Ishikawa (cell line): ENCODE measurements at regions not wholly inside any gene's neighbourhood (a gene's known extent, or its start where the extent isn't known, plus 50 kb on each side); places are given as distances from the start of the nearest gene placed in this dataset.

Experiments
- CEBPB ChIP-seq: IDR thresholded peaks from 2 replicates; pipeline ENCODE4 v1.6.1; 2012
- CREB1 ChIP-seq: IDR thresholded peaks from 2 replicates; pipeline ENCODE4 v1.6.1; 2012; ENCODE audit warnings: low read depth
- EGR1 ChIP-seq: IDR thresholded peaks from 2 replicates; pipeline ENCODE4 v1.6.1; 2012
- EP300 ChIP-seq: IDR thresholded peaks from 2 replicates; pipeline ENCODE4 v1.6.1; 2012; ENCODE audit warnings: borderline replicate concordance
- FOXM1 ChIP-seq: IDR thresholded peaks from 2 replicates; pipeline ENCODE4 v1.6.1; 2012; ENCODE audit warnings: low read depth, borderline replicate concordance
- NFIC ChIP-seq: IDR thresholded peaks from 2 replicates; pipeline ENCODE4 v1.6.1; 2012
- RAD21 ChIP-seq: IDR thresholded peaks from 2 replicates; pipeline ENCODE4 v1.6.1; 2012; ENCODE audit warnings: low read depth
- TAF1 ChIP-seq: IDR thresholded peaks from 2 replicates; pipeline ENCODE4 v1.6.1; 2012; ENCODE audit warnings: low read depth, mild to moderate bottlenecking
- TCF12 ChIP-seq: IDR thresholded peaks from 2 replicates; pipeline ENCODE4 v1.6.1; 2012; ENCODE audit warnings: low read depth
- TEAD4 ChIP-seq: IDR thresholded peaks from 2 replicates; pipeline ENCODE4 v1.6.1; 2012
- YY1 ChIP-seq: IDR thresholded peaks from 2 replicates; pipeline ENCODE4 v1.6.1; 2012; ENCODE audit warnings: low read depth
- ZBTB7A ChIP-seq: IDR thresholded peaks from 2 replicates; pipeline ENCODE4 v1.6.1; 2012; ENCODE audit warnings: low read depth
- TF ChIP-seq, protein P1 (sequence below): IDR thresholded peaks from 2 replicates; pipeline ENCODE4 v1.6.1; 2012
- TF ChIP-seq, protein P2 (sequence below): IDR thresholded peaks from 2 replicates; pipeline ENCODE4 v1.6.1; 2012
- TF ChIP-seq, protein P3 (sequence below): IDR thresholded peaks from 2 replicates; pipeline ENCODE4 v1.6.1; 2012; ENCODE audit warnings: low read depth, mild to moderate bottlenecking

DNA sequence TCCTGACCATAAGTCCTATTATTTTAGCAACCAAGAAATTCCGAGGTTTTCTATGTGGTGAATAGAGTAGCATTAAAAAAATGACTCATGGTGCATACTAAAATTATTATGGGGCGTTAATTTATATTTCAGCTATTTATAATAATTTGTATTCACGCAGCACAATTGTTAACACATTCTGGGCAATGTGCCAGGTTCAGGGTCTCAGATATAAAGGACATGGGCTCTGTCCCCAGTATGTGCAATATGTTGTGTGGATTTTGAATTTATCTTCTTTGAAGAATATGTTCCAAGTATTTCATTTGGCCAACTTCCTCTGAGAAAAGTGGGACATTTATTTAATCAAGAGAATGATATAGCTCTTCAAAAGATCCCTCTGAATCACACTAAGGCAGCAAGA lies 1434.7 kb upstream of the PRR20A start:
- TF ChIP-seq, protein P1, sequence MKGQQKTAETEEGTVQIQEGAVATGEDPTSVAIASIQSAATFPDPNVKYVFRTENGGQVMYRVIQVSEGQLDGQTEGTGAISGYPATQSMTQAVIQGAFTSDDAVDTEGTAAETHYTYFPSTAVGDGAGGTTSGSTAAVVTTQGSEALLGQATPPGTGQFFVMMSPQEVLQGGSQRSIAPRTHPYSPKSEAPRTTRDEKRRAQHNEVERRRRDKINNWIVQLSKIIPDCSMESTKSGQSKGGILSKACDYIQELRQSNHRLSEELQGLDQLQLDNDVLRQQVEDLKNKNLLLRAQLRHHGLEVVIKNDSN = no peak
- TF ChIP-seq TEAD4 (no peak), NFIC (no peak), ZBTB7A (no peak), EGR1 (no peak), RAD21 (no peak), FOXM1 (no peak), TAF1 (no peak), CEBPB (no peak), YY1 (no peak), TCF12 (no peak), EP300 (no peak), CREB1 (no peak)
- TF ChIP-seq, protein P2, sequence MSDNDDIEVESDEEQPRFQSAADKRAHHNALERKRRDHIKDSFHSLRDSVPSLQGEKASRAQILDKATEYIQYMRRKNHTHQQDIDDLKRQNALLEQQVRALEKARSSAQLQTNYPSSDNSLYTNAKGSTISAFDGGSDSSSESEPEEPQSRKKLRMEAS = no peak
- TF ChIP-seq, protein P3, sequence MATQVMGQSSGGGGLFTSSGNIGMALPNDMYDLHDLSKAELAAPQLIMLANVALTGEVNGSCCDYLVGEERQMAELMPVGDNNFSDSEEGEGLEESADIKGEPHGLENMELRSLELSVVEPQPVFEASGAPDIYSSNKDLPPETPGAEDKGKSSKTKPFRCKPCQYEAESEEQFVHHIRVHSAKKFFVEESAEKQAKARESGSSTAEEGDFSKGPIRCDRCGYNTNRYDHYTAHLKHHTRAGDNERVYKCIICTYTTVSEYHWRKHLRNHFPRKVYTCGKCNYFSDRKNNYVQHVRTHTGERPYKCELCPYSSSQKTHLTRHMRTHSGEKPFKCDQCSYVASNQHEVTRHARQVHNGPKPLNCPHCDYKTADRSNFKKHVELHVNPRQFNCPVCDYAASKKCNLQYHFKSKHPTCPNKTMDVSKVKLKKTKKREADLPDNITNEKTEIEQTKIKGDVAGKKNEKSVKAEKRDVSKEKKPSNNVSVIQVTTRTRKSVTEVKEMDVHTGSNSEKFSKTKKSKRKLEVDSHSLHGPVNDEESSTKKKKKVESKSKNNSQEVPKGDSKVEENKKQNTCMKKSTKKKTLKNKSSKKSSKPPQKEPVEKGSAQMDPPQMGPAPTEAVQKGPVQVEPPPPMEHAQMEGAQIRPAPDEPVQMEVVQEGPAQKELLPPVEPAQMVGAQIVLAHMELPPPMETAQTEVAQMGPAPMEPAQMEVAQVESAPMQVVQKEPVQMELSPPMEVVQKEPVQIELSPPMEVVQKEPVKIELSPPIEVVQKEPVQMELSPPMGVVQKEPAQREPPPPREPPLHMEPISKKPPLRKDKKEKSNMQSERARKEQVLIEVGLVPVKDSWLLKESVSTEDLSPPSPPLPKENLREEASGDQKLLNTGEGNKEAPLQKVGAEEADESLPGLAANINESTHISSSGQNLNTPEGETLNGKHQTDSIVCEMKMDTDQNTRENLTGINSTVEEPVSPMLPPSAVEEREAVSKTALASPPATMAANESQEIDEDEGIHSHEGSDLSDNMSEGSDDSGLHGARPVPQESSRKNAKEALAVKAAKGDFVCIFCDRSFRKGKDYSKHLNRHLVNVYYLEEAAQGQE = no peak

DNA sequence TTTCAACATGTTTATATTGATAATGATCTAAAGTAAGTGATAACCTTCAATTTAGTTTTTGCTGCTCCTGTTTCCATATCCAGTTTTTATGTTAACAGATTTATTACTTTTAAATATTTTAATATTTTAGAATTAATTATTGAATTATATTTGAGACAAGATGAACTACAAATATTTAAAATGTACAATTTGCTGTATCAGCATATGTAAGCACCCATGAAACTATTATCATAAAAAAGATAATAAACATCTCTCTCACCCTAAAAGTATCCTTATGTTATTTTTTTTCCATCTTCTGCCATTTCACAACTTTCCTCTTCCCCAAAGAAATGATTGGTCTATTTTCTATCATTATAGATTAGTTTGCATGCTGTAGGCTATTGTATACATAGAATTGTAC lies 1426.6 kb upstream of the PRR20A start:
- TF ChIP-seq ZBTB7A (no peak), CREB1 (no peak), NFIC (no peak), EGR1 (no peak), TEAD4 (no peak), FOXM1 (no peak), TCF12 (no peak), EP300 (no peak), CEBPB (no peak), TAF1 (no peak)
- TF ChIP-seq, protein P1 = no peak
- TF ChIP-seq, protein P3 = no peak
- TF ChIP-seq, protein P2 = no peak

DNA sequence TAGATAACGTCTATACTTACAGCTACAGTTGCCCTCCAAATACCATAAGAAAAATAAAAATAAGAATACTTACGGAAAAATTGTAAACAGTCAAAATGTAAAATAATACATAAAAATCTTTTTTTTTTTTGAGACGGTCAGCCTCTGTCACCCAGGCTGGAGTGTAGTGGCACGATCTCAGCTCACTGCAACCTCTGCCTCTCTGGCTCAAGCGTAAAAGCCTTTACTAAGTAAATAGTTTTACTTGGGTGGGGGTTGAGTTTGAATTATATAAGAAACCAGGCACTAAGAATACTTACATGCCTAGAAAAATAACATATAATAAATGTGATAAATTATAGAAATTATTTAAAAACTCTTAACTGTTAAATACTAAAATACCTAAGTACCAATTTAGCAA lies 1413.0 kb upstream of the PRR20A start:
- TF ChIP-seq, protein P1 = no peak
- TF ChIP-seq, protein P3 = no peak

DNA sequence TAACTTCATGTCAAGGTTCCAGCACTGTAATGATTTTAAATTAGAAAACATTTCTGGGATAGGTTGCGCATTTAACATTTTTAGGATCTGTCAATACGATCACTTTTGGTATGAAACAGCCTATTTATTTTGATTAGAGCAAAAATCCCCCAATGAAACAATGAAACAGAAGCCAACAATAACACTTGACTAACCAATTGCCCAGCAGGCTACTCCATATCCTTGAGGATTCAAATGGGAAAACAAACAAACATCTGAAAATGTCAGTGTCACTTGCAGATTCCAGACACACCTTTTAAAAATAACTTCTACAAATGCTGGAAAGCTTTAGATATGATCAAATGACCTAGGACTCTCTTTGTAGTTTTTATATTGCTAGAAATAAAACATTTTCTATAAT lies 1412.5 kb upstream of the PRR20A start:
- TF ChIP-seq TEAD4 (no peak), CEBPB (no peak), FOXM1 (no peak), TAF1 (no peak), EP300 (no peak), RAD21 (no peak), NFIC (no peak), TCF12 (no peak), CREB1 (no peak), EGR1 (no peak), YY1 (no peak), ZBTB7A (no peak)
- TF ChIP-seq, protein P1 = no peak
- TF ChIP-seq, protein P3 = no peak
- TF ChIP-seq, protein P2 = no peak
